ENCODE measurements at regions not wholly inside any gene's neighbourhood (a gene's known extent, or its start where the extent isn't known, plus 50 kb on each side); places are given as distances from the start of the nearest gene placed in this dataset.

- TF ChIP-seq TAF1 (IDR thresholded peaks at IDR 0.05; ENCODE audit: low read depth) (no peak), TEAD4 (IDR thresholded peaks at IDR 0.05) (no peak), REST (IDR thresholded peaks at IDR 0.05; ENCODE audit: low read depth) (no peak), NFIC (IDR thresholded peaks at IDR 0.05) (no peak)
These were observed 256.0 kb downstream of the TPBG start for GRCh38 chr6:82619573-82619972.
